ENCODE measurements at regions not wholly inside any gene's neighbourhood (a gene's known extent, or its start where the extent isn't known, plus 50 kb on each side); places are given as distances from the start of the nearest gene placed in this dataset.

DNA sequence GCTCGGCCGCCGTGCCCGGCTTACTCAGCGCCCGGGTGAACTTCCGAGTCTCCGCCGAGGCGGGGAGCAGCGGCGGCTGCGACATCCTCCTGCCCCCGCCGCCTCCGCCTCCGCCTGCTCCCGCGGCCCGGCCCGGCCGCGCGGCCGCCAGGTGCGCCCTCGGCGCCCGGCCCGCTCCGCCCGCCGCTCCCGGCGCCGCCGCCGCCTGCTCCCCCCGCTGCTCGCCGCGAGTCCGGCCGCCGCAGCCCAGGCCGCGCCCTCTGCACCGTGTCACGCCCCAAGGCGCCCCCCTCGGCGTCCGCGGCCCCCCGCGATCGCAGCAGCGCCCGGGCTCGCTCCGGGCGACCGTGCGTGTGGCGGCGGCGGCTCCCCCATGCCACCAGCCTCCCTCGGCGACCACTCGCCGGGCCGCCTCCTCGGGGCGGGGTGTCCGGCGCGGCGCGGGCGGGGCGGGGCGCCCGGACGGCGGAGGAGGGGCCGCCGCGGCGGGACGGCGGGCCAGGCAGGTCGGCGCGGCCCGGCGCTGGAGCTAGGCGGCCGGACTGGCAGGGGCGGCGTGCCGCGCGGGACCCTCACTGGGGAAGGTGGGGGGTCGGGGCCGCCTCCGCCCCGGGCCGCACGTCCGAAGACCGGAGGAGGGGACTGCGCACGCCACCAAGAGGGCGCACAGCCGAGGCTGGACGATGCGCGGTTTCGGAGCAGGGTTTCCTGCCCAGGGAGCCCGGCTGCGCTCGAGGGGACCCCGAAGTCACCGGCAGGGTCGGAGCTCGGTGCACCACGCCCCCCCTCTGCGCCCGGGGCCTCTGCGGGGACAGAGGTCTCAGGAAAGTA, 108.6 kb upstream of the DOCK9 start:
- WGBS (ENCODE audit: low lambda C conversion rate, missing lambda C conversion rate), result under 1% methylated on average over 62 of the region's 130 CpGs
- peaks cover 7% of the 10 kb centered on the region for H3K4me1 ChIP-seq (ENCODE audit: insufficient read depth)
- H4K20me1 ChIP-seq (ENCODE audit: insufficient read depth, poor library complexity, severe bottlenecking), result no peaks in the 10 kb centered on the region
- TF ChIP-seq, protein P1, sequence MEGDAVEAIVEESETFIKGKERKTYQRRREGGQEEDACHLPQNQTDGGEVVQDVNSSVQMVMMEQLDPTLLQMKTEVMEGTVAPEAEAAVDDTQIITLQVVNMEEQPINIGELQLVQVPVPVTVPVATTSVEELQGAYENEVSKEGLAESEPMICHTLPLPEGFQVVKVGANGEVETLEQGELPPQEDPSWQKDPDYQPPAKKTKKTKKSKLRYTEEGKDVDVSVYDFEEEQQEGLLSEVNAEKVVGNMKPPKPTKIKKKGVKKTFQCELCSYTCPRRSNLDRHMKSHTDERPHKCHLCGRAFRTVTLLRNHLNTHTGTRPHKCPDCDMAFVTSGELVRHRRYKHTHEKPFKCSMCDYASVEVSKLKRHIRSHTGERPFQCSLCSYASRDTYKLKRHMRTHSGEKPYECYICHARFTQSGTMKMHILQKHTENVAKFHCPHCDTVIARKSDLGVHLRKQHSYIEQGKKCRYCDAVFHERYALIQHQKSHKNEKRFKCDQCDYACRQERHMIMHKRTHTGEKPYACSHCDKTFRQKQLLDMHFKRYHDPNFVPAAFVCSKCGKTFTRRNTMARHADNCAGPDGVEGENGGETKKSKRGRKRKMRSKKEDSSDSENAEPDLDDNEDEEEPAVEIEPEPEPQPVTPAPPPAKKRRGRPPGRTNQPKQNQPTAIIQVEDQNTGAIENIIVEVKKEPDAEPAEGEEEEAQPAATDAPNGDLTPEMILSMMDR (IDR thresholded peaks at IDR 0.05; ENCODE audit: poor library complexity), result no peak
- TF ChIP-seq EZH2phosphoT487 (IDR thresholded peaks at IDR 0.05; ENCODE audit: low read depth, severe bottlenecking, unreplicated experiment) (no peak), EZH2 (IDR thresholded peaks at IDR 0.05; ENCODE audit: borderline replicate concordance) (no peak)
- no peaks in the 10 kb centered on the region for H3K36me3 ChIP-seq (replicated peaks; ENCODE audit: insufficient read depth, low read depth)
- H3K4me2 ChIP-seq, result peak overlapping the region; percentile 98
- peak overlapping the region; percentile 97 for H2AFZ ChIP-seq
- peak; percentile 85 for DNase-seq (ENCODE audit: low spot score)
- H3K9me2 ChIP-seq (replicated peaks; ENCODE audit: insufficient read depth), result no peaks in the 10 kb centered on the region
- no peaks in the 10 kb centered on the region for H3K9me3 ChIP-seq (ENCODE audit: low read depth)
- peaks cover 23% of the 10 kb centered on the region for H3K79me2 ChIP-seq
- H3K27ac ChIP-seq, result peak overlapping the region; percentile 81
- H3K4me3 ChIP-seq, result peak overlapping the region; percentile 85
- H3K27me3 ChIP-seq, result peaks cover 8% of the 10 kb centered on the region

DNA sequence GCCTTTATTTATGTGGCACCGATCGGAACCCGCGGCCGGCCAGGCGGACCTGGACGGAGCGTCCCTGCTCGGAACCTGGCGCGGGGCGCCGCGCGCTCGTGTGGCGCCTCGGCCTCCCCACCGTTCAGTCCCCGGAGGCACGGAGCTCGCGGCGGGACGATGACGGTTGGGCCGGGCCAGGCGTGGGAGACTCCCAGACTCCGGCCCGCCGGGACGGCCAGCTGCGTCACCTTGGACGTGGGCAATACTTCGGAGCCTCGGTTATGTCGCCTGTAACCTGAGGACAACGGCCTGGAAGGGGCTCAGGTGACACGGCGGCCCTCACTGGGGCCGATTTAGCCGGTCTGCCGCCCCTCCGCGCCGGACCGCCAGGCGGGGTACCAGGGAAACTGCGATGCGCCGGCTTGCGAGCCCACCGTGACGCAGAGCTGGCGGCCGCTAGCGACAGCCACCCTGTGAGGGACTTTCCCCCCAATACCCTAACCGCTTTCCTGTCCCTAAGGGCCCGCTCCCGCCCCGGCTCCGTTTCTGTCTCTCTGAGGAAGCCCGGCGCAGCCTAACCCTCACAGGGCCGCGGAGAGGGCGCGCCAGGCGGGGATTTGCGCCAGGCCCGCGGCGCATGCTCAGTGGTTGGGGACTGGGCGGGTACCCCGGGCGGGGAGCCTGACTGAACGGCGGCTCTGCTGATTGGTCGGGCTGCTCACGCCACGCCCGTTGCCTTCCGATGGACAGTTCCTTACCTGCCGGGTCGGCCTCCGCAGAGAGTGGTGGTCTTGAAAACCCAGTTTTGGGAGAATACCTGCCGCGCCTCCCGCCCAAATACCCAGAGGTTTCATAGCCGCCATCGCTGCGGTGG, 109.5 kb upstream of the DOCK9 start:
- H3K9me2 ChIP-seq (replicated peaks; ENCODE audit: insufficient read depth), result no peaks in the 10 kb centered on the region
- peak overlapping the region; percentile 81 for H3K27ac ChIP-seq
- H3K4me1 ChIP-seq (ENCODE audit: insufficient read depth), result peaks cover 7% of the 10 kb centered on the region
- peak; percentile 93 for DNase-seq (ENCODE audit: low spot score)
- peak overlapping the region; percentile 85 for H3K4me3 ChIP-seq
- peaks cover 8% of the 10 kb centered on the region for H3K27me3 ChIP-seq
- H2AFZ ChIP-seq, result peak overlapping the region; percentile 97
- H3K4me2 ChIP-seq, result peak overlapping the region; percentile 94
- H3K36me3 ChIP-seq (replicated peaks; ENCODE audit: insufficient read depth, low read depth), result no peaks in the 10 kb centered on the region
- no peaks in the 10 kb centered on the region for H3K9me3 ChIP-seq (ENCODE audit: low read depth)
- peaks cover 21% of the 10 kb centered on the region for H3K79me2 ChIP-seq
- under 1% methylated on average over 81 of the region's 92 CpGs for WGBS (ENCODE audit: low lambda C conversion rate, missing lambda C conversion rate)
- TF ChIP-seq, protein P1 (IDR thresholded peaks at IDR 0.05; ENCODE audit: poor library complexity), result peak; percentile 32
- TF ChIP-seq EZH2 (IDR thresholded peaks at IDR 0.05; ENCODE audit: borderline replicate concordance), result no peak
- H4K20me1 ChIP-seq (ENCODE audit: insufficient read depth, poor library complexity, severe bottlenecking), result no peaks in the 10 kb centered on the region

DNA sequence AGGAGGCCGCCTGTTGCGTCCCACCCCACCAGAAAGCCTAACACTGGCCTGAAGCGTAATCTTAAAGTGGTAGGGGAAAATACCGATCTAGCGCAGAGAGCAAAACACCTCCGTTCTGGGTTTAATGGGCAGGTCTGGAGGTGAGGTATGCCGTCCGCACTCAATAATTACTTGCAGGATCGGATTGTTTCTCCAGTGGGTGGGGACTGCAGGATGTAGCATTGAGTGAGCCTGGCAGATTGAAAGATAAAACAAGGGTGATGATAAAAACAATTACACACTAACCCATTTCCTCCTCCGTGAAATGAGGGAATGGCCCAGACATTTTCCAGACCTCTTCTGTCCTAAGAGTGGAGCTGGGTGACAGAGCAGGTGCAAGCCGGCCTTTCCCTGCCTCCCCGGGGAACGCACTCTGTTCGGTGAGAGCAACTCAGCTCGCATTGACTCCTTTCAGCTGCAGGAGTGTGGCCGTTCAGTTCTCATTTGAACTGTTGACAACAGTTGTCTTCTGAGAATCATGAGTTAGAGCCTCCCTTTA, 110.2 kb upstream of the DOCK9 start:
- peaks cover 14% of the 10 kb centered on the region for H3K79me2 ChIP-seq
- peak; percentile 40 for DNase-seq (ENCODE audit: low spot score)
- peaks cover 7% of the 10 kb centered on the region for H3K4me1 ChIP-seq (ENCODE audit: insufficient read depth)
- peak overlapping the region; percentile 94 for H3K4me2 ChIP-seq
- H3K27me3 ChIP-seq, result peaks cover 8% of the 10 kb centered on the region
- TF ChIP-seq EZH2 (IDR thresholded peaks at IDR 0.05; ENCODE audit: borderline replicate concordance) (no peak), EZH2phosphoT487 (IDR thresholded peaks at IDR 0.05; ENCODE audit: low read depth, severe bottlenecking, unreplicated experiment) (no peak)
- TF ChIP-seq, protein P1 (IDR thresholded peaks at IDR 0.05; ENCODE audit: poor library complexity), result no peak
- H3K4me3 ChIP-seq, result peak overlapping the region; percentile 85
- no peaks in the 10 kb centered on the region for H3K9me2 ChIP-seq (replicated peaks; ENCODE audit: insufficient read depth)
- WGBS (ENCODE audit: low lambda C conversion rate, missing lambda C conversion rate), result 4% methylated on average over 16 of the region's 16 CpGs
- no peaks in the 10 kb centered on the region for H3K9me3 ChIP-seq (ENCODE audit: low read depth)
- peak overlapping the region; percentile 97 for H2AFZ ChIP-seq
- H3K27ac ChIP-seq, result peak overlapping the region; percentile 81
- no peaks in the 10 kb centered on the region for H3K36me3 ChIP-seq (replicated peaks; ENCODE audit: insufficient read depth, low read depth)
- H4K20me1 ChIP-seq (ENCODE audit: insufficient read depth, poor library complexity, severe bottlenecking), result no peaks in the 10 kb centered on the region

All from hepatocyte (in vitro differentiated cells).